ENCODE measurements at regions not wholly inside any gene's neighbourhood (a gene's known extent, or its start where the extent isn't known, plus 50 kb on each side); places are given as distances from the start of the nearest gene placed in this dataset.
A peak's percentile ranks its signal among the peaks of the same experiment; 100 is the strongest.

- Histone ChIP-seq H3K18ac (ENCODE audit: low read depth, low read length) (peak overlapping the region; percentile 91; the same call in 1 of the 2 replicates), H4K8ac (ENCODE audit: low read depth in 2 of 2, low read length in 2 of 2) (peak overlapping the region; percentile 58 to 99), H3K9me1 (ENCODE audit: insufficient read depth, low read length) (peaks cover 22% of the 10 kb centered on the region), H3K4me3 (ENCODE audit: insufficient read depth, low read depth, low read length) (no peak overlapping the region), H4K20me1 (ENCODE audit: insufficient read depth, low read length) (no peaks in the 10 kb centered on the region), H2AFZ (replicated peaks; ENCODE audit: low read length, poor library complexity) (no peak overlapping the region), H3K36me3 (ENCODE audit: control insufficient read depth, insufficient read depth, low read length) (no peaks in the 10 kb centered on the region), H3K4me1 (ENCODE audit: control insufficient read depth, insufficient read depth, low read length) (peaks cover 20% of the 10 kb centered on the region), H2AK9ac (replicated peaks; ENCODE audit: low read depth, low read length, poor library complexity) (no peak overlapping the region), H3K14ac (replicated peaks; ENCODE audit: low read depth, low read length) (peak overlapping the region; percentile 87; the same call in 1 of the 2 replicates), H3K23ac (ENCODE audit: low read depth, low read length) (peak overlapping the region; percentile 99), H3K4me2 (ENCODE audit: low read depth, low read length) (no peak overlapping the region), H3K27me3 (ENCODE audit: control insufficient read depth, insufficient read depth, low read length) (no peaks in the 10 kb centered on the region), H3K9me3 (ENCODE audit: control insufficient read depth, insufficient read depth, low read length) (no peaks in the 10 kb centered on the region), H3K79me1 (ENCODE audit: low read depth in 1 of 2, low read length in 2 of 2) (peaks cover 0 to 23% of the 10 kb centered on the region in 2 experiments; a peak in 2 of 4 replicates), H2BK20ac (ENCODE audit: low read depth, low read length) (peak overlapping the region; percentile 100), H3K9ac (ENCODE audit: low read depth, low read length) (no peak overlapping the region), H4K5ac (ENCODE audit: low read depth, low read length) (peak overlapping the region; percentile 98; the same call in 1 of the 2 replicates), H4K91ac (ENCODE audit: insufficient read depth, low read depth, low read length) (peak overlapping the region; percentile 100), H2AK5ac (ENCODE audit: low read depth, low read length) (no peak overlapping the region), H3K56ac (ENCODE audit: extremely low read depth, insufficient read depth, low read length) (peak overlapping the region; percentile 91; the same call in 1 of the 2 replicates), H2BK120ac (ENCODE audit: low read depth, low read length) (peak overlapping the region; percentile 100), H2BK15ac (ENCODE audit: low read depth, low read length) (peak overlapping the region; percentile 92; the same call in 2 of the 3 replicates), H3K4ac (ENCODE audit: low read depth, low read length) (peak overlapping the region; percentile 100), H2BK5ac (ENCODE audit: low read depth, low read length, poor library complexity, severe bottlenecking) (peak overlapping the region; percentile 94), H3K27ac (ENCODE audit: insufficient read depth, low read length) (no peak overlapping the region)
- DNase-seq, result peak; percentile 41
- POLR2A ChIA-PET (ENCODE audit: unreplicated experiment), result interaction anchor here (2.6 kb wide), 1 partner anchor 32 kb away, joined by 12 read pairs; no protein-coding TSS in a partner anchor
- intact Hi-C loops (cut with micrococcal nuclease), result no loop called here
- WGBS, 2 experiments (ENCODE audit: extremely low coverage in 2 of 2, insufficient read length in 1 of 2), result no CpG with 5 or more reads among the region's 2 CpGs
- no TSS peak for BruUV-seq (replicated peaks)
- in situ Hi-C loops (cut with MboI; ENCODE audit: low sequenced_read_pairs), result no loop called here
- dilution Hi-C loops (cut with HindIII; ENCODE audit: low sequenced_read_pairs, unreplicated experiment), result no loop called here
- CTCF ChIA-PET, result interaction anchor here (0.5 kb wide), 1 partner anchor 189 kb away, joined by 10 read pairs; no protein-coding TSS in a partner anchor
- TF ChIP-seq FOS (IDR thresholded peaks at IDR 0.05; ENCODE audit: low read depth, low read length) (no peak), CHD1 (IDR thresholded peaks at IDR 0.05; ENCODE audit: low read depth, low read length) (no peak), CTCF (conservative IDR thresholded peaks at IDR 0.05; ENCODE audit: low read depth, low read length) (no peak), RCOR1 (IDR thresholded peaks at IDR 0.05; ENCODE audit: insufficient replicate concordance, low read length) (no peak), MAFK (IDR thresholded peaks at IDR 0.05; ENCODE audit: low read depth, low read length) (no peak), RAD21 (IDR thresholded peaks at IDR 0.05; ENCODE audit: low read length) (no peak), MAZ (IDR thresholded peaks at IDR 0.05; ENCODE audit: borderline replicate concordance, low read depth, low read length) (no peak)
- TF ChIP-seq, protein P1, sequence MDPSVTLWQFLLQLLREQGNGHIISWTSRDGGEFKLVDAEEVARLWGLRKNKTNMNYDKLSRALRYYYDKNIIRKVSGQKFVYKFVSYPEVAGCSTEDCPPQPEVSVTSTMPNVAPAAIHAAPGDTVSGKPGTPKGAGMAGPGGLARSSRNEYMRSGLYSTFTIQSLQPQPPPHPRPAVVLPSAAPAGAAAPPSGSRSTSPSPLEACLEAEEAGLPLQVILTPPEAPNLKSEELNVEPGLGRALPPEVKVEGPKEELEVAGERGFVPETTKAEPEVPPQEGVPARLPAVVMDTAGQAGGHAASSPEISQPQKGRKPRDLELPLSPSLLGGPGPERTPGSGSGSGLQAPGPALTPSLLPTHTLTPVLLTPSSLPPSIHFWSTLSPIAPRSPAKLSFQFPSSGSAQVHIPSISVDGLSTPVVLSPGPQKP (IDR thresholded peaks at IDR 0.05; ENCODE audit: borderline replicate concordance, low read depth, low read length), result no peak
- ATAC-seq (ENCODE audit: low read depth), result no peak; the same call in 1 of the 2 replicates
Observed at GRCh38 chr1:172941945-172942344, 108.8 kb downstream of the TNFSF18 start.

Data from IMR-90 (cell line).